HK-2 (cell line): ENCODE measurements at regions not wholly inside any gene's neighbourhood (a gene's known extent, or its start where the extent isn't known, plus 50 kb on each side); places are given as distances from the start of the nearest gene placed in this dataset.

Experiments
- DNase-seq: peaks from one replicate; pipeline ENCODE4 v3.0.0-alpha.2; 2018; ENCODE audit not compliant: unreplicated experiment

- no peak for DNase-seq
These were observed 209.6 kb downstream of the FSCB start for GRCh38 chr14:44297437-44297836.

DNA sequence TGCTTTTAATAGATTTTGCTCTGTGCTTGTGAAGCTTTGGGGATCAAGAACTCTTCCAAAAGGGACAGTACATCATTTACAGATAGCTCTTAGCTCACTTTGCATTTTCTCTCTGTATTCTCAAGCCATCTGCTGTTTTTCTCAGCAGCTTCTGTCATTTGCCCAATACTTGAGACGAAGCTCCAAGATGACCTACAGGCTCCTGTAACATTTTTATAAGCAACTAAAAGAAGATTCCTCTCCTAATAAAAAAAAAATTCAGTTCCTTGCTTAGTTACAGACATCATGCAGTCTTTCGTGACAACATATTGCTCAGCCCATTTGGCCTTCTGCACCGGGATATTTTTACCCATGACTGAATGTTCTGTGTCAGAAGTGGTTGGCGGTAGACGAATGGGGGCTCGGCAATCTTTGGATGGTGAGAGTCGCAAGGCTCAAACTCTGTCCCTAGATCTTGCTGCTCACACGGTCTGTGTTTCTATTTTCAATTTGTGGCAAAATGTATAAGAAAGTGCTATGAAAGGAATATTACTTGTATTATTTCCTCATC, 215.6 kb downstream of the FSCB start:
- no peak for DNase-seq

- DNase-seq: no peak
These were observed 219.2 kb downstream of the FSCB start for GRCh38 chr14:44287858-44288257.

DNA sequence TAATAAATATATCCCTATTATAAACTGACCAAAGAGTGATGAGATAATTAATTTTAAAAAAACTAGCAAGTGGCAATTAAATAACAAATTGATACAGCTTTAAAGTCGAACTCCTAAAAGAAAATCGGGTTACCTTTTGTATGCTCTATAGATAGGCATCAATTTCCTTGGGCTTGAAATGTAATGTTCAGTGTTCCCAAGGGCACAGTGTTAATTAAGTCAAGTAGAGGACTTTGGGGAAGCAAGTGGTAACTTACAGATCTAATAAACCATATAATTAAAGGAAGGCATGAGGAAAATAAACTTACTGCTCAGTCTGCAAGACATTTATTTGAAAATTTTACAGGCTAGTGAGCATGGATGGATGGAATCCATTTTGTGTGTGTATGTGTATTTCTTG, 220.9 kb downstream of the FSCB start:
- DNase-seq: no peak

DNA sequence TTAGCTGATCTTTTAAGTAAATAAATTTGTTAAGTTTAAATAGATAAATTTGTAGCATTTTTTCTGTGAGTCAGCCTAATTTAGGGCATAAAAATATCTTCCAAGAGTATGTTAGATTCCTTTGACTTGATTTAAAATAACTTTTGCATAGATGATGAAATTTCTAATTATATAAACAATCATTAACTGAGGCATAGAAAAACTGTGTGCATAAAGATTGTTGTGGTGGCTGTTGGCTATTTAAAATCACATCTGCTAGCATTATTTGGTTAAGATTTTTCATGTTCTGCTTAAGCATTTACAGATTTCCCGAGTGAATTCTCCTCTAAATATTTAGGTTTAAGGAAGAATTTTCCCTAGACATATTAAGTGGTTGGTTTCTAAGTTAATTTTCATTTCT, 223.2 kb downstream of the FSCB start:
- DNase-seq: no peak

- DNase-seq: peak; percentile 8
These were observed 227.7 kb downstream of the FSCB start for GRCh38 chr14:44279357-44279756.

GRCh38 chr14:44271637-44272036, 235.4 kb downstream of the FSCB start:
- DNase-seq: no peak

DNA sequence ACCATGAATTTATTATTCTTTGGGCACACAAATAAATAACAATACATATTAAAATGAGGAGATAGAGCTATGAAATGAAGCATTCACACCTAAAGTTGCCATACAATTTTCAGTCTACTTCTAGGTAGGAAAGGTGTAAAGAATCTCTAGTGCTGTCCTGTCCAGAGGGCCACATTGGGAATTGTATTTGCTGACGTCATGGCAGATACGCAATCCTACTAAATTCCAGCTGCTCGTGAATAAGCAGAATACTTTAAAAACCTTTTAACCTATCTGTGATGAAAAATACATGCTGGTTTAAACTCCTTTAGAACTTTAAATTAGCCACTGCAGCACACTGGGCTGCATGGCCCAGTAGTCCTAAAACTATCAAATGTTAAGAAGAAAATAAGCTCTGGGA, 236.1 kb downstream of the FSCB start:
- DNase-seq: no peak

DNA sequence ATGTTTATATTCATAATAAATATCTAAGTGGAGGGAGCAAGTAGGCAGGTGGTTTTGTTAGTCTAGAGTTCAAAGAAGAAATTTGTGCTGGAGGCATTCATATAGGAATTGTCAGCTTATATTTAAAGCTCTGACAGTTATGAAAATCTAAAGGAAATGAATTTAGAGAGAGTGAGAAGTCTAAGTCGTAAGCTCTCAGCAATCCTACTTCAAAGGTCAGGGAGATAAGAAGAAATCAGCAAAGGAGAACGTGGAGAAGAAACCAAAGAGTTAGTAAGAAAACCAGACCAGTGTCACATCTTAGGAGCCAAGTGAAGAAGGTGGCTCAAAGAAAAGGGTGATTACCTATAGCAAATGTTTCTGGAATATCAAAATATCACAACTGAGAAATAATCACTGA, 241.8 kb downstream of the FSCB start:
- no peak for DNase-seq

DNA sequence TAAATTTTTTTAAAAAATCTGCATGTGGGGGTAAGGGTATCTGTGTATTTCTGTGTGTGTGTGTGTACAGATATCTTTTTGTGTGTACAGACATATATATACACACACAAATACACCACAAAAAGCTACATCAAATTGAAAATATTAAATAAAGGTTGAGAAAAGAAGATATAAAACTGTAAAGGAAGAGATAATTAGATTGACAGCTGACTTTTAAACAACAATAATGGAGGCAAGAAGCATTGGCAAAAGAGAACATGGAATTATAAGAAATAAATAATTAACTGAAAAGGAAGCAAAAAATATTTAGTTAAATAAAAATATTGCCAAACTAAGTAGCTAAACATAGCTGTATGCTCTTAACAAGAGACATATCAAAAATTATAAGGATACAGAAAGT, 291.4 kb downstream of the FSCB start:
- no peak for DNase-seq

- DNase-seq: no peak
These were observed 295.4 kb downstream of the FSCB start for GRCh38 chr14:44211718-44212117.

- no peak for DNase-seq
These were observed 302.8 kb downstream of the FSCB start for GRCh38 chr14:44204061-44204835.

DNA sequence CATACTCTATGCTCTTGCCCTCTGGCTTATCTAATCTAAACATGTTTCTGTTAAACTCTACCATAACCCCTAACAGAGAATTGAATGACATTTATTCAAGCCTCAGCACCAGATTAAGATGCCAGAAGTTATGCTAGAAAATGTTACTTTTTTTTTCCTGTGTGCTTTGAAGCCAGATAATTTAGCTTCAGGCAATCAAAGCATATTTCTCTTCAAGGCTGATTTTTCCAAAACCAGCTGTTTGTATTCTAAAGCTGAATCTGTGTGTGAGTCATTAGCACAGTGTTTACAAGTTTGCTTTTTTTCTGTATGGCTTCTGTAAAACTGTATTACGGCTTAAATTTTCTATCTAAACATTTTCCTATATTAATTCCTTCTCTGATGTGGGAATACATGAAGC, 326.1 kb downstream of the FSCB start:
- DNase-seq: no peak

GRCh38 chr14:44170556-44170955, 336.5 kb downstream of the FSCB start:
- no peak for DNase-seq

GRCh38 chr14:44170101-44170500, 337.0 kb downstream of the FSCB start:
- no peak for DNase-seq

DNA sequence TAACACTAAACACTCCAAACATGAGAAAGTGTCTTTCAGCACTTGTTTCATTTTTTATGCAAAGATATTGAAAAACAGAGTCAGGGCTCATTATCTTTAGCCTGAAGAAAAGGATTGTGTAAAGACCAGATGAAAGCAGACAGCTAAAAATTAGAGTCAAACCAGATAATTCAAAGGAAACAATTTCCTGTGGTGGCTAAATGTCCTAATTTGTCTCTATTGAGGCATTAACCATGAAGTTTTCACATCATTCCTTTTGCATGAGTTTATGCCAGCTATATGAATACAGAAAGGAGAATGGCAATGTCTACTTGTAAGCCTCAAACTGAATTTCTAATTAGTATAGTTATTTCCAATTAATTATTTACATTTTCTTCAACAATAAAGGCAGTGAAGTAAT, 338.5 kb downstream of the FSCB start:
- no peak for DNase-seq

- DNase-seq: no peak
These were observed 340.5 kb downstream of the FSCB start for GRCh38 chr14:44166611-44167010.

DNA sequence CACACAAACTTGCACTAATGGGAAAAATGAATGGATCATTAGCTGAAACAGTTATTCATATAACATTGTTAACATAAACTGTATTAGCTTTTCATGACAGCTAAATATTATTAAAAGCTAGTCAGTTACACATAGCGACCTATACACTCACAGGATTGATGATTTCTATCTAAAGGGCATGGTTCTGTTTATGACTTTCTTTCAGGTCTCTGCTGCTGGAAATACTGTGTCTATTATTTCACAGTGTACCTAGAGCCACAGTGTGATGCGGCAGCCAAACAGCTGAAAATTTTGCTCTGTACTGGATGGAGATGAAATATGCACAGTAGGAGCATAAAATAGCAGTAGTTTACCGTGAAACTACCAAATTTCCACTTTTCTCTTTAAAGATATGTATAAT, 341.1 kb downstream of the FSCB start:
- DNase-seq: no peak

DNA sequence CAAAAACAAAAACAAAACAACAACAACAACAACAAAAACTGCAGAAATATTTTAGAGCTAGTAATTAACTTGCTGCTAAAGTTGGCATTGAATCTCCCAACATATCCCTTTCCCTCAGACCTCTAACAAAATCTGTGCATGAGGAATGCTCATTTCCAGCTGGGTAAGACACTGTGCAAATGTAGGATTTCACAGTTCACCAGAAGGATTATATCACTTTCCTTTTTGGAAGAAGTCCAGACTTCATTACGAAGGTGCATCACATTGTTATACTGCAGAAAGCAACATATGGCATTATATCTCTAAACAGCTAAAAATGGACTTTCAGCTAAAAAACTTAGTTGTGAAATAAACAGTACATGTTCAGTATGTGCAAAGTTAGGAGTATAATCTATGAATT, 341.8 kb downstream of the FSCB start:
- no peak for DNase-seq

- DNase-seq: no peak
These were observed 343.1 kb downstream of the FSCB start for GRCh38 chr14:44163946-44164345.

- DNase-seq: no peak
These were observed 344.9 kb downstream of the FSCB start for GRCh38 chr14:44162197-44162596.

DNA sequence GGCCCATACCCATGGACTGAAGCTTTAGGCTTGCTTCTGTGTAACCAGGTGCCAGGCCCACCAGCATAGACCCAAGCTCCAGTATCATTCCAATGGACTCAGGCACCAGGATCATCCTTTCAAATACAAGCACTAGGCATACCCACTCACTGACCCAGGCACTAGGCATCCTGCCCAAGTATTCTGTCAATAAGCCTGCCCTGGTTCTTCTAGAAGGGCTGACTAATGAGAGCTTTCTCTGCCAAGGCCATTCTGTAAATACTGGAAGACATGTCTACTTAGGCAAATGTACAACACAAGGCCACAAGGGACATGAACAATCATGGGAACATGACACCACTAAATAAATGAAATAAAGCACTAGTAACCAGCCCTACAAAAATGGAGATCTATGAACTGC, 352.2 kb downstream of the FSCB start:
- DNase-seq: no peak

GRCh38 chr14:44154446-44154845, 352.6 kb downstream of the FSCB start:
- DNase-seq: no peak
